GM19438 (cell line): ENCODE measurements at regions not wholly inside any gene's neighbourhood (a gene's known extent, or its start where the extent isn't known, plus 50 kb on each side); places are given as distances from the start of the nearest gene placed in this dataset.
"Not testable (repeated sequence)": the region's sequence is repeated elsewhere in the genome, so short reads cannot be mapped to it uniquely, and the experiment has no call there.

ENCODE experiments used
- ATAC-seq: cut with Tn5 transposase; IDR thresholded peaks from one replicate; pipeline ENCODE4 v1.9.1; 2021; ENCODE audit warnings: low read depth; ENCODE audit not compliant: unreplicated experiment

DNA sequence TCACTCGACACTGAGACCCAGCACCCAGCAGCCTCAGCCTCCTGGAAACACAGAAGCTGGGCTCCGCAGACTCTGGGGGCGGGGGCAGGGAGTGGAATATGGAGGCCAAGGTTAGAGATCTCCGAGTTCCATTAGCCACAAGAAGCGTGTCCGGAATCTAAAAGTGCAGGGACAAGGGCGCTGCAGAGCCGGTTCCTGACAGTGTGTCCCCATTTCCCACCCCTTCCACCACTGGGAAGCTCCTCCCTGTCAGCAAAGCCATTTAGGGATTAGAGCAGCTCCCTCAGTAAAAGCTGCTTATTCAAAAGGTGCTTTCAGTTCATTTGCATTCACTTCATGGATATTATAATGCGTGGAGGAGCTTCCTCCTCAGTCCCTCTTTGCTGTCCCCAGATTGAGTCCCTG lies 74.1 kb upstream of the HSPA9 start:
- no peak for ATAC-seq

DNA sequence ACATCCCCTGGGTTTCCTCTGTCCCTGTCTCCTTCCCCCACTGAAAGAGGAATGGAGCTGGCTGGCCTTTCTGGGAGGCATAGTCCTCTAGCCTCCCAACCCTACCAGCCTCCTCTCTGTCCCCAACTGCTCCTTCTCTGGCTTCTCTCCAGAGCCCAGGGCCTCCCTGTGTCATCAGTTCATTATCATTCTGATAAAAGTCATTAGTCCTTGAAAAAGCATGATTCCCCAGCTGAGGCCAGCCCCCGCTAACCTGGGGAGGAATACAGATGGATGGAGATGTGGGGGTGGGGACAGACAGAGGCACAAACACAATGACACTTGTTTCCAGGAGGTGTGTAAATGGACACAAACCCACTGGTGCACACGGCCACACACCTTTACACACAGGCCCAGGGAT lies 73.6 kb upstream of the HSPA9 start:
- no peak for ATAC-seq

DNA sequence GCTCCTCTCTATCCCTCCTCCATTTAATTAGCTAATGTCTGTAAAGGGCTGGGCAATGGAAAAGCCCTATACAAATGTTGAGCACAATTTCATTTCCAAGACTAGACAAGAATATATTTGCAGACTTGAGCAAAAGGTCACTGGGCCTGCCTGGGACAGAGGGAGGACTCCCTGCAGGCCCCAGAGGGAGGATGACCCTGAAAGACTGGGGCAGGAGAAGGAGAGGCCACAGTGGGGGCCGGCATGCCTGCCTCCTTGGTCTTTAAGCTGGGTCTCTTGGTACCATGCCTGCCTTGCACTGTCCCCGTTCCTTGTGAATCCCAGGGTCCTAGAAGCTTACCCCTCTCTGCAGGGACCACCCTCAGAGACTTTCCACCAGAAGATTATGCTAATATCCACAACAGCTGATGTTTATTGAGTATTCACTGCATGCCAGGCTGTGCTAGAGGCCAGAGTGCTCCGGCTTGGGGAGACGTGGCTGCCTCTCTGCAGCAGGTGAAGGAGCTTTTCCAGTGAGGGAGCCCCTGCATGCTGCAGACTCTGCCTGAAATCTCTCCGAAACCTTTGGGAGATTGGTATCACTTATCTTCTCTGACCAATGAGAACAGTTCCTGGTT lies 72.7 kb upstream of the HSPA9 start:
- ATAC-seq: no peak

GRCh38 chr5:138647261-138647788 lies 72.1 kb upstream of the HSPA9 start:
- no peak for ATAC-seq

GRCh38 chr5:138646671-138647070 lies 71.5 kb upstream of the HSPA9 start:
- ATAC-seq: no peak

- ATAC-seq: no peak
Observed at GRCh38 chr5:138645778-138646575, 70.8 kb upstream of the HSPA9 start.

DNA sequence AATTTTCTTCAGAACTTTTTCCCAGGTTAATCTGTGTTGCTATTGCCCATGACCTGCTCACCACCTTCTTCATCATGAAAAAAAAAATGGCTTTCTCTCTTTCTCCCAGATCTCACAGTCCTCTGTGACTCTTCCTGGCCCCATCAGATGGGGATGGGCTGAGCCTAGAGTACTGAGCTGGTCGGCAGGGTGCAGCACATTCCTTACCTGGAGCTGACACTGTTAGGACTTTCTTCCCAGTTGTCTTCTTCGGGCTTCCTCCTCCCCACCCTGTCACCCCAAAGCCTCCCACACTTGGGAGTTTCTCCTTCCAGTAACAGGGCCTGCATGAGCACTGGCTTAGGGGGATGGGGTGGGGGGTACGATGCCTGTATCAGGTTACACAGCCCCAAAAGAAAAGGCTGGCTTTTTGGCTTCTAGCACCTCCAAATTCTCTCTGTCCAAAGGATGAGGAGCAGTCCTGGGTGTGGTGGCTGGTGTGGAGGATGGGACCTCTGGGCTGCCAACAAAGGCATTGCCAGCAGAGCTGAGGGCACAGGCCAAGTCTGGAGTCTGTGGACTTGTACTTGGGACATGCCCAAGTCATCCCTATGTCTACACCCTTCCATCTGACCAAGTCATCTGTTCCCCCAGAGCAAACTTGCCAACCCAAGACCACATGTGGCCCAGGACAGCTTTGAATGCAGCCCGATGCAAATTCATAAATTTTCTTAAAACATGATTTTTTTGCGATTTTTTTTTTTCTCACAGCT lies 68.0 kb upstream of the HSPA9 start:
- no peak for ATAC-seq

GRCh38 chr5:138641547-138642298 lies 66.5 kb upstream of the HSPA9 start:
- ATAC-seq: no peak

- ATAC-seq: no peak
Observed at GRCh38 chr5:138640646-138641254, 65.5 kb upstream of the HSPA9 start.

- no peak for ATAC-seq
Observed at GRCh38 chr5:138640138-138640537, 64.9 kb upstream of the HSPA9 start.

GRCh38 chr5:138639326-138639725 lies 64.1 kb upstream of the HSPA9 start:
- ATAC-seq: no peak

GRCh38 chr5:138637256-138637655 lies 62.1 kb upstream of the HSPA9 start:
- no peak for ATAC-seq

- no peak for ATAC-seq
Observed at GRCh38 chr5:138636398-138636944, 61.3 kb upstream of the HSPA9 start.

DNA sequence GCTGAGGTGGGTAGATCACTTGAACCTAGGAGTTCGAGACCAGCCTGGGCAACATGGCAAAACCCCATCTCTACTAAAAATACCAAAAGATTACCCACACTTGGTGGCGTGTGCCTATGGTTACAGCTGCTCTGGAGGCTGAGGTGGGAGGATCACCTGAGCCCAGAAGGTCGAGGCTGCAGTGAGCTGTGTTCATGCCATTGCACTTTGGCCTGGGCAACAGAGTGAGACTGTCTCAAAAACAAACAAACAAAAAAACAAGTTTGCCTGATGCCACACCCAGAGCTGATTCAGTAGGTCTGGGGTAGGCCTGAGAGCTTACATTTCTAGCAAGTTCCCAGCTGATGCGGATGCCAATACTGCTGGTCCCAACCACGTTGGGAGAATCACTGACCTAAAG lies 60.5 kb upstream of the HSPA9 start:
- no peak for ATAC-seq

DNA sequence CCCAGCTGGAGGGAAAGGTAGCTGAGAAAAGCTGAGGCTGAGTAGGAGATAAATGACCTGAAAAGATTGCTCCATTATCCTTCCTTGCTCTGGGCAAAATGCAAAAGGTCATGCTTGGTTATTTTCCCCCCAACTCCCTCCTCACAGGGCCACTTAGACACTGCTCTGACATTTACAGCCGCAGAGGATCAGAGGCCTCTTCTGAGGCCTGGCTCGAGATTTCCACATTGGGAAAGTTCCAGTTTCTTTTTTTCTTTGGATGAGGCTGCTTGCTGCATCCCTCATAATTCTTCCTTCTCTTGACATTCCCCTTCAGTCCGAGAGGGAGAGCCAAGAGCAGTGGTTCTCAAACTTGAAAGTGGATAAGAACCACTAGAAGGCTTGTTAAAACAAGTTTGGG lies 60.1 kb upstream of the HSPA9 start:
- no peak for ATAC-seq

DNA sequence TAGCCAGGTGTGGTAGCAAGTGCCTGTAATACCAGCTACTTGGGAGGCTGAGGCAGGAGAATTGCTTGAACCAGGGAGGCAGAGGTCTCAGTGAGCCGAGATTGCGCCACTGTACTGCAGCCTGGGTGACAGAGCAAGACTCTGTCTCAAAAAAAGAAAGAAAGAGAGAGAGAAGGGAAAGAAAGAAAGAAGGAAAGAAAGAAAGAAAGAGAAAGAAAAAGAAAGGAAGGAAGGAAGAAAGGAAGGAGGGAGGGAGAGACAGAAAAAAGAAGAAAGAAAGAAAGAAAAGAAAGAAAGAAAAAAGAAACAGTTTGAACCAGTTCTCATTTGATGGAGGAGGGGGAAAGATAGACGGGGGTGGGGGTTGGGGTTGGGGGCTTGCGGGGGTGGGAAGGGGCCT lies 59.6 kb upstream of the HSPA9 start:
- not testable (repeated sequence) for ATAC-seq

DNA sequence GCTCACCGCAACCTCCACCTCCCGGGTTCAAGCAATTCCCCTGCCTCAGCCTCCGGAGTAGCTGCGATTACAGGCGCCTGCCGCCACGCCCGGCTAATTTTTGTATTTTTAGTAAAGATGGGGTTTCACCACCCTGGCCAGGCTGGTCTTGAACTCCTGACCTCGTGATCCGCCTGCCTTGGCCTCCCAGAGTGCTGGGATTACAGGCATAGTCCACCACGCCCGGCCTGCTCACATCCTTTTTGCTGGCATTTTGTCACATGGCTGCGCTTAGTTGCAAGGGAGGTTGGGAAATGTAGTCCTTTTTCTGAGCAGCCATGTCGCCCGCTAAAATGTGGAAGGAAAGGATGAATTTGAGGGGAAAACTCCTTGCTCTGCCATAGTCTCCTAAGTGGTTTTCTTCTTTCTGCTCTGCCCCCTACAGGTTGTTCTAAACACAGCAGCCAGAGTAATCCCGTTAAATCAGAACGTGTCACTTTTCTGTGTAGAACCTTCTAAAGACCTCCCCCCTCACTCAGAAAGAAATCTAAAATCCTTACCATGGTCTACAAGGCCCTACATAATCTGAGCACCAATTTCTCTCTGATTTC lies 57.8 kb upstream of the HSPA9 start:
- no peak for ATAC-seq

DNA sequence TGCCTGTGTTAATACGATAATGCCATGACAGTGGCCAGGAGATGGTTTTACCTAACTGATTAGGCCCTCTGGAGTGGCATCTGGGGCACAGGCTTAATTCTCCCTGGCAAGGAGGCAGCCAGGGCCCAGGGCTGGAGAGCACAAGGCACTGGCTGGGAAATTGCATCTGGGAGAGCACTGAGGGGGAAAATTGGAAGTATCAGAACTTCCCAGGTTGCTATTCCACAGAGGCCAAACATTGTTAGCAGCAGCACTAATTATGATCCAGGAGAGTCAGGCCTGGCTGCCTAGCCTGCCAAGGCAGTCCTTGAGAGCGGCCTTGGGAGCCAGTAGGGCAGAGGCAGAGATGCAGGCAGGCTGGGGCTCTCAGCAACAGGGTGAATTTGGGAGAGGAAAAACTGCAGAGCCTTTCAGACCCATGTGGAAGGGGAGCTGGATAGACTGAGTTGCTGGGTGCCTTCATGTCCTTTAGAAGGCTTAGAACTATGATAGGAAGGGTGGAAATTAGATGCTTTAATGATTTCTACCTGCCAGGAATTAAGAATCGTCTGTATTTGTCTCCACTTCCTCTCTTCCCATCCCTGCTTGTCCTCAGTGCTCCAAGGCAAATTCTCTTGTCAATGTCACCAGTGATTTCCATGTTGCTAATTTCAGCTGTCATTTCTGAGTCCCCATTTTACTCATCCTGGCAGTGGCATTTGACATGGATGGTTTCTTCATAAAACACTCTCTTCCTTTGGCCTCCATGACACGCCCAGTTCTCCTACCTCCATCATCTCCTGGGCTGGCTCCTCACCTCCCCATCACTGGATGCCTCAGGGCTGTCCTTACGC lies 56.1 kb upstream of the HSPA9 start:
- ATAC-seq: no peak

GRCh38 chr5:138629392-138629791 lies 54.2 kb upstream of the HSPA9 start:
- no peak for ATAC-seq
